ENCODE measurements at regions not wholly inside any gene's neighbourhood (a gene's known extent, or its start where the extent isn't known, plus 50 kb on each side); places are given as distances from the start of the nearest gene placed in this dataset.
"Not testable (repeated sequence)": the region's sequence is repeated elsewhere in the genome, so short reads cannot be mapped to it uniquely, and the experiment has no call there.

DNA sequence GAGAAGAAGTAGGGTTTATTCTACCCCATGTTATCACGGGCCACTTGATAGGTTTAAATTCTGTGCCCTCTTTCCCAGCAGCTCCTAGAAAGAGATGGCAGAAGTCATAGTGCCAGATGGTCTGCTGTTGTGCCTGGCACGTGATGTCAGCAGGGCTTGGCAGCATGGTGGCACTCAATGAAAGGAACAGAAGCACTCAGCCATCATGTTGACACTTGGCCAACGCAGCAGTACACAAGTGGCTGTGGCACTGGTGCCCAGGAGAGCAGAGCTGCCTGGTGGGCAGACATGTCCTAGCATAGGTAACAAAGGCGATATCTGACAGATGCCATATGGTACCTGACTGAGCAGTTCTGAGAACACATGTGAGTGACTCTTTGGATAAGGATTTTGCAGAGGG lies 796.4 kb upstream of the ACO1 start:
- DNase-seq (ENCODE audit: low spot score), result no peak

DNA sequence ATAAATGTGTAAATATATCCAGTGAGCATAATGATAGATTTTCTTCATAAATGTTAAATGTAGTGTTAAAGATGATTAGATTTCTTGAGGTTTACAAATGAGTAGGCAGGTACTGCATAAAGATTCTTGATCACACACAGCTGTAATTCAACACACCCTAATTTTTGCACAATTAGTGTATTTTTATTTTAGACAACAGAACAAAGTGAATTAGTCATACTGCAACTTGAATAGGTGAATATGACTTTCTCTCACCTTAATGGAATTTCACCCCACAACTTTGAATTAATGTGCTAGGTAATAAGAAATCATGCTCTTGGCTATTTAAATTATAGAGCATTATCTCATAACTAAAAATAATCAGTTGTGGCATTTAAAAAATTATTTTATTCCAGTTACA lies 795.7 kb upstream of the ACO1 start:
- DNase-seq (ENCODE audit: low spot score), result no peak

GRCh38 chr9:31590091-31590490 lies 794.4 kb upstream of the ACO1 start:
- no peak for DNase-seq (ENCODE audit: low spot score)

GRCh38 chr9:31597086-31597485 lies 787.4 kb upstream of the ACO1 start:
- DNase-seq (ENCODE audit: low spot score), result not testable (repeated sequence)

DNA sequence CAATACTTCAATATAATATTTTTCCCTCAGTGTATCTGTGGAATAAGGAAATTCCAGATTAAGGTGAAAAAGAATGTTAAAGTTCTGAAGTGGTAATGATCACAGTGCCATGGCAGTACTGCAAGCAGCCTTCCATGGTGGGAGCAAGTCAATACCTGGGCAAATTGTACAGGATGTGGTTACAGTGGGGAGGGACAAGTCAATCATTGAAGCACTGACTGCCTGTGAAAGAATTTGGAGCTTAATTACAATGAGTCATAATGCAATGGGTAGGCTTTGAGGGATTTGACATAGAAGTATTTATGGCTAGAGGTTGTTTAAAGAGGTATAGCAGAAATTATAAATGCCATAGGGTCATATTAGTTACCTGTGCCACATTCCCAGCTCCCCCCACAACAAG lies 786.5 kb upstream of the ACO1 start:
- DNase-seq (ENCODE audit: low spot score), result no peak

- DNase-seq (ENCODE audit: low spot score), result no peak
Measured at GRCh38 chr9:31601666-31602065, 782.8 kb upstream of the ACO1 start.

GRCh38 chr9:31604531-31604930 lies 779.9 kb upstream of the ACO1 start:
- no peak for DNase-seq (ENCODE audit: low spot score)

- no peak for DNase-seq (ENCODE audit: low spot score)
Measured at GRCh38 chr9:31605164-31605563, 779.3 kb upstream of the ACO1 start.

DNA sequence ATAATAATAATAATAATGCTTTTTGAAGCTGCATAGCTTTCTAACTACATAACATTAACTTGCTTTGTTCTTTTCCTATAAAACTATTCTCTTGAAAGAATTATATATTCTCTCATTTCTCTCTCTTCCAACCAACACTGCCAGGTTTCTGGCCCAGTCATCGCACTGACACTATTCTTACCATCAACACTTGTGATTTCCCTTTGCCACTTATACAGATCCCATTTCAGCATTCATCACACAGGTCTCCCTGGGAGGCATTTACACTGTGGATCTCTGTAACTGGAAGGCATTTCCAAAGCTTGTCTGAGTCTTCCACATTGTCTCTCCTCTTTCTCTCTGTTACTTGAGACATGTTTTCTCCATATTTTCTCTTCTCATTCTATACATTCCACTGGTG lies 777.8 kb upstream of the ACO1 start:
- no peak for DNase-seq (ENCODE audit: low spot score)

GRCh38 chr9:31608416-31608815 lies 776.0 kb upstream of the ACO1 start:
- no peak for DNase-seq (ENCODE audit: low spot score)

DNA sequence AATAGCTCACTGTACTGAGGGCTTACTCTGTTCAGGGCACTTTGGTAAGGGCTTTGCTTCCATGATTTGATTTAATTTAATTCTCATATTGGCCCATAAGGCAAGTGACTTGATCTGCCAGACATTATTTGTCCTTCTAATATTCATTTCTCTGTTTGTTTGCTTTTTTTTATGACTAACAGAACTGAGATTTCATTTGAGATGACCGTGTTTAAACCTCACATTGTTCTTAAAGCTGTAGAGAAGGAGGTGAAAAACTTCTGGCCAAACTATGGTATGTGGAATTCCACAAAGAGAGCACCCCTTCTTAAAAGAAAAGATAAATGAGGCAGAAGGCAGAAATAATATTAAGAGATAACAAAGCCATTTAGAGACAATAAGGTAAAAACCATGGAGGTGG lies 775.6 kb upstream of the ACO1 start:
- no peak for DNase-seq (ENCODE audit: low spot score)

DNA sequence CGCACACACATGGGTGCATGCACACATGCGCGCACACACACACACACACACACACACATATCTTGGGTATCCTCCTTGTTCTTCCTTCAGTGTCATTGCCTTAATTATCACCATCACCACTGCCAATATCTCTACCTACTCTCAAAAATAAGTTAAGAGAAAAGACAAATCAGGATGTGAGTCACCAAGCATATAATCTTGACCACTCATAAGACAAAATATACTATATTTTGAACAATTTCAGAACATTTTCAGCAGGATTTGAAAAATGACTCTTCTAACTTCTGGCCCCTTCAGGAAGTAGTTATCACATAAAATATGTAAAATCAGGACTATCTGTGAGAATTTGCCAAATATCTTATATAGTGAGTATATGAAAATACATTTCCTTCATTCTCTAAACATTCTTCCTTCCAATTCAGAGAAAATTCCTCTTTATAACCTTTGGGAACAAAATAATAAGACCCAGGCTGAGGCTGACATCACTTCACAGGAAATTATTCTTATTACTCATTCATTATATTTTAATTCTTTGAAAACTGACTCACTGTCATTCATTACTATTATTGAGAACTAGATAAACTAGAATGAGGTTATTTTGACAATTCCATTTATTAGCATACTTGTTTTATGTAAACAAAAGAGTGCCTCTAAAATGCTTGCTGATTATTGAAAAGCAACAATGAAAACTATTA lies 772.0 kb upstream of the ACO1 start:
- DNase-seq (ENCODE audit: low spot score), result no peak

- DNase-seq (ENCODE audit: low spot score), result no peak
Measured at GRCh38 chr9:31615966-31616365, 768.5 kb upstream of the ACO1 start.

DNA sequence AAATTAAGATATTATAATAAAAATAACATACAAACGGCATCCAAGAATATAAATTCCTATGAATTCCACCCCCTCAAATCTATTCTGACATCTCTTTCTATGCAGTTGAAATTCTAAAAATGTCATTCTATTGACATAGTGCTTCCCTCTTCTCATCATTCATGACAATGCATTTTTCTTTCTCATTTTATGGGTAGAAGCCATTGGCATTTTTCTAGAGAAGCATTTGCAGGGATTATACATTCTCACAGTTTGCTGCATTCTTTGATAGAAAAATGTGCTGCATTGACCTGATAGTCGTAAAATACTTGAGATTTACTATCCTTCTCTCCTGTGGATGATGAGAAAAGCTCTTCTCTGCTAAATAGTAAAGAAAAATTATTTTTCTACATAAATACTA lies 760.9 kb upstream of the ACO1 start:
- DNase-seq (ENCODE audit: low spot score), result no peak

- DNase-seq (ENCODE audit: low spot score), result no peak
Measured at GRCh38 chr9:31629292-31629691, 755.2 kb upstream of the ACO1 start.

DNA sequence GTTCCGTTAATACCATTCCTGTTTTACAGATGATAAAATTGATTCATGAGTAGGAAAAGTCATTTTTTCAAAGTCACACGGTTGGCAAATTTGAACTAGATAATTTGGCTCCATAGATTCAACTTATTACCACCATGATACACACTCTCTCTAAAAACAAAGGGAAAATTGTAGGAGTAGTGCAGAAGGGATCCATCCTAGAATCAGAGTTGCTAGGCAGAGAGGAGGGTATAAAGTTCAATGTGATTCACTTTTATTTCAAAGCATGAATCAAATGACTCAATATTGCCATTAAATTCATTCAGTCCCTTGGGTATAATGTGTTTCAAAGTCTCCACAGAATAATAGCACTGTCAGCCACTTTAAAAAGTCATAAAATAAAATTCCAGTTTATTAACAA lies 747.2 kb upstream of the ACO1 start:
- DNase-seq (ENCODE audit: low spot score), result no peak

DNA sequence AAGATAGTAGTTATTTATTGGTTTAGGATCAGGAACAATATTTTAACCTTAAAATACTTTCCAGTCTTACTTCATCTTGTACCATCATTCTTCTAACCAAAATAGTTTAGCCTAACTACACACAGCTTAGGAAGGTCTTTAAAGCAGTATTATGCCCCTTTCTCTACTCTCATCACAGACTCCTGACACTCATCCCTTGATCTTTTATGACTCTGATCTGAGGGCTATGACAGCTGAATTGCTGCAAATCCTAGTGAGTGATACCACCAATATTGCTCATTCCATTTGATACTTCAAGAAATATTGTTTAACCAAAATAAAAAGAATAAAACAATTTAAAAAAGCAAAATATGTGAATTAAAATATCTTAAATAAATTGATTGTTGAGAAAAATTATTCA lies 746.6 kb upstream of the ACO1 start:
- DNase-seq (ENCODE audit: low spot score), result no peak

DNA sequence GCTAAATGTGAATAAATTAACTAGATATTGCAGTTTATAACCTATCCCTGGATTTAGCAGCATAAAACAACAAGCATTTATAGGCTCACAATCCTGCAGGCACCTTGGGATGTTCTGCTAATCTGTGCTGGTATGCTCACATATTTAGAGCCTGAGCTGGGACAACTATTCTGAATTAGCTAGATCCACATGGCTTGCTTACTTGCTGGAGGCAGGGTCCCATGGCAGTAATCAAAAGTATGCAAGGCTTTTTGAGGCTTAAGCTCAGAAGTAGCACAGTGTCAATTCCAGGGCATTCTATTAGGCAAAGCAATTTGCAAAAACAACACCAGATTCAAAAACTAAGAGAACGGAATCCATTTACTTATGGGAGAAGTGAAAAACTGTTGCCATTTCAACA lies 745.0 kb upstream of the ACO1 start:
- no peak for DNase-seq (ENCODE audit: low spot score)

GRCh38 chr9:31669311-31669710 lies 715.1 kb upstream of the ACO1 start:
- DNase-seq (ENCODE audit: low spot score), result no peak

GRCh38 chr9:31671011-31671410 lies 713.4 kb upstream of the ACO1 start:
- DNase-seq (ENCODE audit: low spot score), result no peak

- no peak for DNase-seq (ENCODE audit: low spot score)
Measured at GRCh38 chr9:31674264-31674663, 710.2 kb upstream of the ACO1 start.

GRCh38 chr9:31677415-31677814 lies 707.0 kb upstream of the ACO1 start:
- DNase-seq (ENCODE audit: low spot score), result no peak

DNA sequence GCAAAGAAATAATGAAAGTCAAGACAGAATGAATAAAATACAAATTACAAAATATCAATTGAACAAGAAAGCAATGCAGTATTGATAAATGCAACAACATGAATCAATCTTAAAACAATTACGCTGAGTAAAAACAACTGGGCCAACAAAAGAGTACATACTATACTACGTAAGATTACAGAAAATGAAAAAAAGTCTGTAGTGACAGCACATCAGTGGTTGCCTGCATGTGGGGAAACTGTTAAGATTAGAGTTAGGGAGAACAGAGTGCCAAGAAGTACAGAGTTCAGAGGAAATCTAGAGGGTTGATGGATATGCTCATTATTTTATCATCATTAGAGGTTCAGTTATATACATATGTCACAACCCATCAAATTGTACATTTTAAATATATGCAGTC lies 706.6 kb upstream of the ACO1 start:
- no peak for DNase-seq (ENCODE audit: low spot score)

DNA sequence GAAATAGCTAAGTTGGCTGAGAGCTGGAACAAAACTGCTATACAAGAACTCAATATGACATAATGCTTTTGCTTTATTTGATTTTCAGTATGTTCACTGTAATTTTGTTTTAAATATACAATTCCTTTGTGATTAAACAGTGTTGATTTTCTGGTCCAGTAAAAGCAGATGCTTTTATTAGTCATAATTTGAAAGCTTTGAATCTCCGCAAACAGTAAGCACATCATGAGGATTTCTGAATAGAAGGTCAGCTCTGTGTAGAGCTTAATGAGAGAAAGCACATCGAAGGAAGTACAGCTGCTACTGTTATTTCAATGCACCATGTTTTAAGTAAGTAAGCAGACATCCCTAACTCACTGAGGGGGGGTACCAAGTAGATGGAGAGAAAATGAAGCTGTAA lies 701.3 kb upstream of the ACO1 start:
- no peak for DNase-seq (ENCODE audit: low spot score)

DNA sequence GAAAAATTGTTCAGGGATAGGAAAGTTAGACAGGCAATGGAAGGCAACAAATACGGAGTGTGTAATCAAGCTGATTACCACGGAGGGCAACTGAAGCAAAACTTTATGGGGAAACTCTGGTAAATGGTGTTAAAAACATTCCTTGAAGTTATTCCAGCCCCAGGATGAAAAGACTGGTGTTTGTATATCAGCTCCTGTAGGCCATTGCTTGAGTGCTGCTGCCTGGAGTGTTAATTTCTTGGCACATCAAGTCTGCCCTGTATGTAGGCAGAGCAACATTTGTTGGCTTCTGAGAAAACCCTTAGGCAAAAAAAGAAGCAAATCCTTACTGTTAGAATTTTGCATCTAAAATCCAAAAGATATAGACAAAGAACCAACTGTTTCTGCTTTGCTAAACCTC lies 686.5 kb upstream of the ACO1 start:
- DNase-seq (ENCODE audit: low spot score), result no peak

Measured in HuH-7.5 (cell line).